ENCODE measurements at regions not wholly inside any gene's neighbourhood (a gene's known extent, or its start where the extent isn't known, plus 50 kb on each side); places are given as distances from the start of the nearest gene placed in this dataset.

- DNase-seq (ENCODE audit: low spot score in 2 of 2), result no peak
- no peak for ATAC-seq
- Mint-ChIP-seq H3K27ac (no peak overlapping the region), H3K36me3 (no peaks in the 10 kb centered on the region), H3K9me3 (peaks cover 0 to 7% of the 10 kb centered on the region in 2 donors)
Observed at GRCh38 chr7:42345478-42346299, 108.7 kb upstream of the GLI3 start.

GRCh38 chr7:42344198-42344755 lies 107.3 kb upstream of the GLI3 start:
- no peaks in the 10 kb centered on the region for H3K36me3 Mint-ChIP-seq
- H3K27ac Mint-ChIP-seq, result no peak overlapping the region

DNA sequence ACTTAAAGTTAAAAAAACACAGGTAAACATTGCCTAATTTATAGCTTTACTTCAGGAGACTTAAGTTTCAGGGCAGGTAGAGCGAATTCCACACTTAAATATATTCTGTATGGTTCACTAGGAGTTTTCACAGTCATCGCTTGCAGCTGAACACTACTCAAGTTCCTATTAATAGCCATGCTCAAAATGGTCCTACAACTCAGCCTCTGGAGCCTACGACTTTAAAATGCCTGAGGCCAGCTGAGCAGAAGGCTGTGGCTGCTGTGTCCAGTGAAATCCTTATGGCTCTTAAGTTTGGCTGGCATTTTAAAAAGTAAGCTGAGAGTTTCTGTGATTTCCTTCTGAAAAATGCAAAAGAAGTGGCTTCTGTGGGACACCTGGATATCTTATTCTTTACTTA lies 105.4 kb upstream of the GLI3 start:
- Mint-ChIP-seq H3K36me3 (no peaks in the 10 kb centered on the region), H3K27ac (no peak overlapping the region), H3K9me3 (no peaks in the 10 kb centered on the region)
- no peak for DNase-seq (ENCODE audit: low spot score in 2 of 2)
- no peak for ATAC-seq

More at GRCh38 chr7:42344198-42344755, 107.3 kb upstream of the GLI3 start:
- no peak for ATAC-seq
- no peak for DNase-seq (ENCODE audit: low spot score in 2 of 2)
- peaks cover 0 to 2% of the 10 kb centered on the region in 2 donors for H3K9me3 Mint-ChIP-seq

GRCh38 chr7:42340436-42340835 lies 103.4 kb upstream of the GLI3 start:
- no peak overlapping the region for H3K27ac Mint-ChIP-seq
- no peak for ATAC-seq
- DNase-seq (ENCODE audit: low spot score in 2 of 2), result no peak

GRCh38 chr7:42338916-42339540 lies 102.0 kb upstream of the GLI3 start:
- no peaks in the 10 kb centered on the region for H3K36me3 Mint-ChIP-seq
- DNase-seq (ENCODE audit: low spot score in 2 of 2) (no peak), ATAC-seq (no peak)
- H3K9me3 Mint-ChIP-seq, result no peaks in the 10 kb centered on the region
- H3K27ac Mint-ChIP-seq, result no peak overlapping the region

More at GRCh38 chr7:42340436-42340835, 103.4 kb upstream of the GLI3 start:
- H3K9me3 Mint-ChIP-seq, result no peaks in the 10 kb centered on the region
- no peaks in the 10 kb centered on the region for H3K36me3 Mint-ChIP-seq

GRCh38 chr7:42338231-42338915 lies 101.4 kb upstream of the GLI3 start:
- no peak for ATAC-seq
- Mint-ChIP-seq H3K36me3 (no peaks in the 10 kb centered on the region), H3K27ac (peak overlapping the region in 1 of 2 donors; percentile 31), H3K9me3 (no peaks in the 10 kb centered on the region)
- DNase-seq (ENCODE audit: low spot score in 2 of 2), result no peak

DNA sequence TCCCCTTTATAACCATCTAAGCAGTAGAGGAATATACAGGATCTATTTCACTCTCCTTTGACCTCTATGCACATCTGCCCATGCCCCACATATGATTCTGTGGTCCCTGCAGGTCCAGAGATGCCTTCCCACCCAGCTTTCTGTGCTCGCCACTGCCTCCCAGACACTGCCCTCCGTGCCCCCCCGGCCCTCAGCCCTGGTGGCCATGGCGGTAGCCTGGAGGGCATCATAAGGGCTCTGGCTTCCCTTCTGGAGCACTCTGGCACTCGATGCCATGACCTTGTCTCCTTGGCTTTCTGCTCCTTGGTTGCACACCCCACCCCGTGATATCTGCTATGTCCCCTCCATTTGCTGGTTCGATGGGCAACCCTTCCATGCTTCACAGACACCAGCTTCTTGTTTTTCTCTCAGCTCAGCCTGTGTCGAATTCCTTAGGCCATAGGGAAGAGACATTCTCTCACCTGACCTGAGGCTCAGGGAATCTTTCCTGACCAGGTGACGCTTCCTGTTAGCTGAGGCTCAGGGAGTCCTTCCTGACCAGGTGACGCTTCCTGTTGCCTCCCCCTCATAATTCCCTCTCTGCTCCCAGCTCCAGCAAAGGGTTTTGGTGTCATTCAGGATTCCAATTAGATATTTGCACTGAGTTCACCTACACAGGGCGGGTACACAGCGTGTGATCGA lies 100.4 kb upstream of the GLI3 start:
- peaks cover 5 to 6% of the 10 kb centered on the region in 2 donors for H3K9me3 Mint-ChIP-seq
- H3K27ac Mint-ChIP-seq, result peak overlapping the region in 1 of 2 donors; percentile 83
- H3K36me3 Mint-ChIP-seq, result peaks cover 5 to 6% of the 10 kb centered on the region in 2 donors
- ATAC-seq (no peak), DNase-seq (ENCODE audit: low spot score in 2 of 2) (no peak)

DNA sequence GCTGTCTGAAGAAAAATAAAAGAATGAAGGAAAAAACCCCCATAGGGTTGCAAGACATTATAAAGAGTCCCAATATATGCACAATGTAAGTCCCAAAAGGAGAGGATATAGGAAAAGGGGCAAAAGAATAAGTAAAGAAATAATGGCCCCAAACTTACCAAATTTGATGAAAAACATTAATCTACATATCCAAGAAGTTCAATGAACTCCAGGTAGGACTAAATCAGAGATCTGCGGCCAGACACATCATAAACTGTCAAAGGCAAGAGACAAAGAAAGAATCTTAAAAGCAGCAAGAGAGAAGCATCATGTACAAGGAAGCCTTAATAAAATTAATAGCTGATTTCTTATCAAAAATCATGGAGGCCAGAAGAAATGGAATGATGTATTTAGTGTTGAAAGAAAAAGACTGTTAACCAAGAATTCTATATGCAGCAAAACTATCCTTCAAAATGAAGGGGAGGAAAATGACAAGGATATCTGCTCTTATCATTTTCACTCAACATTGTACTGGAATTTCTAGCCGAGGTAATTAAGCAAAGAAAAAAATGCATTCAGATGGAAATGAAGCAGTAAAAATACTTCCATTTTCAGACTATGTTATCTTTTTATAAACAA lies 95.7 kb upstream of the GLI3 start:
- no peak for ATAC-seq
- no peak for DNase-seq (ENCODE audit: low spot score in 2 of 2)
- H3K36me3 Mint-ChIP-seq, result peaks cover 5 to 11% of the 10 kb centered on the region in 2 donors
- peaks cover 10 to 11% of the 10 kb centered on the region in 2 donors for H3K9me3 Mint-ChIP-seq
- no peak overlapping the region for H3K27ac Mint-ChIP-seq

DNA sequence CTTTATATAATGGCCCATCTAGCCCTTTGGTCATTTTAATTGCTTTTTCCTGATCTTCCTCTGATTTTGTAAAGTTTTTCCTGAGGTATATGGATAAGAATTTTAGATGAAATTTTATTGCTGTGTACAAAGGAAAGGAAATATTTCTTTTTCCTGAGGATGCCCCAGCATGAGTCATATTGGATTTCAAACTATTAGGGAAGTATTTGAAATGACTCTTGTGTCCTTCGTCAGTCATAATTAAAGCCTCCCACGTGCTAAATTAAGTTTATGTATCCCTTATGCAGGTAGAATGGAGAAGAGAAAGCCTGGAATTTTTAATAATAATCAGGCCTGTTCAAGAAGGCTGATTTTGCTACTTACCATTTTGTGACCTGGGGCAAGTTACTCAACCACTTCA lies 82.6 kb upstream of the GLI3 start:
- no peak for DNase-seq (ENCODE audit: low spot score in 2 of 2)
- Mint-ChIP-seq H3K27ac (no peak overlapping the region), H3K36me3 (peaks cover 0 to 3% of the 10 kb centered on the region in 2 donors), H3K9me3 (peaks cover 0 to 3% of the 10 kb centered on the region in 2 donors)
- no peak for ATAC-seq

DNA sequence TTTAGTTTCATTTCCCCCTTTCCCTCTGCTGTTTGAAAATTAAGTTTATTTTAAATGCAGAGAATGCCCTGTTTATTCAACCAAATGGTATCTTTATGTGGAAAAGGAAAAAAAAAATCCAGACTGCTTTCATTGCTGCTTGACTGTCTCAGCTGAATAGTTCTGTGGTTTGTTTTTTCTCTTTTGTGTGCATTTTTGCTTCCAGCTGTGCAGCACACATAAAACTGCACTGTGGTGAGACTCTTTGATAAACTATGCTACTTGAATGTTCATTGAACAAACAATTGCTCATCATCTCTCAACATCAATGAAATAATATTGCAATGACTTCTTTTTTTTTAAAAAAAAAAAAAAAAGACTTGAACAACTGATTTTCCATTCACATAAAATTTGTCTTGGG lies 78.6 kb upstream of the GLI3 start:
- ATAC-seq (no peak), DNase-seq (ENCODE audit: low spot score in 2 of 2) (no peak)
- Mint-ChIP-seq H3K36me3 (peaks cover 0 to 8% of the 10 kb centered on the region in 2 donors), H3K9me3 (peaks cover 13 to 21% of the 10 kb centered on the region in 2 donors), H3K27ac (no peak overlapping the region)

DNA sequence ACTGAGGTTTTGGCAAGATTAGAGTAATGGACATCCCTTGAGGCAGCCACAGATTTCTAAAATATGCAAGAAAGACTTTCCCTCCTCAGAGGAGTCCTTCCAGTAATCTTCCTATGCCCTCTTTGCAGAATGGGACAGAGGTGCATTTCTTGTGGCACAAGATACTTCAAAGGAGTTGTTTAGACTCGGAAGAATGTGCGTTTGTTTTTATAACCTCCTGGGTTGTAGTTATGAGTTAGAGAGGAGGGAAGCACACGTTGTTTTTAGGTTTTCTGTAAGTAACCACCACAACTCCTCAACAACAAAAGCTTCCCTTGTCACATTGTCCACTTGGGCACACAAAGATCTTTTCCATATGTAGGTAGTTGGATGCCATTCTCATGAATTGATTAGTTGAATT lies 78.1 kb upstream of the GLI3 start:
- Mint-ChIP-seq H3K27ac (no peak overlapping the region), H3K9me3 (peaks cover 13 to 21% of the 10 kb centered on the region in 2 donors), H3K36me3 (peaks cover 0 to 8% of the 10 kb centered on the region in 2 donors)
- ATAC-seq, result no peak
- DNase-seq (ENCODE audit: low spot score in 2 of 2), result no peak

DNA sequence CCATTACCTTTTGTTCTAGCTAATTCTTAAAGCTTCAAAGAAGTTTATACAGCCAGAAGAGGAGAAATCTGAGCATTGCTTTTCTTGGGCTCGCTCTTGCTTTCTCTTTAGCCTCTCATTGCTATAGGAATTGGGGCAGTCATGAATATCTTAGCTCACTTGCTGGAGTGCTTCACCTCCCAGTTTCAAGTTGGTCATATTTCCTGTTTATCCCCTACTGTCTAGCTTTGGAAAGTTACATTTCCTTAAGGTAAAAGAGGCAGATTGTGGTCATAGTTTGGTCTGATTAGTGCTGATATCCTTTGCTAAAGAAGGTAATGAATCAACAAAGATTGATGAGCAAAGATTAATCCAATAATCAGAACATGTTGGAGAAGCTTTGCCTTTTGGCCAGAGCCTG lies 77.7 kb upstream of the GLI3 start:
- no peak for DNase-seq (ENCODE audit: low spot score in 2 of 2)
- Mint-ChIP-seq H3K36me3 (peaks cover 0 to 8% of the 10 kb centered on the region in 2 donors), H3K27ac (no peak overlapping the region), H3K9me3 (peaks cover 13 to 21% of the 10 kb centered on the region in 2 donors)
- no peak for ATAC-seq

GRCh38 chr7:42311195-42311594 lies 74.2 kb upstream of the GLI3 start:
- peaks cover 0 to 8% of the 10 kb centered on the region in 2 donors for H3K36me3 Mint-ChIP-seq
- no peak overlapping the region for H3K27ac Mint-ChIP-seq
- DNase-seq (ENCODE audit: low spot score in 2 of 2) (no peak), ATAC-seq (no peak)
- H3K9me3 Mint-ChIP-seq, result peaks cover 24 to 26% of the 10 kb centered on the region in 2 donors

DNA sequence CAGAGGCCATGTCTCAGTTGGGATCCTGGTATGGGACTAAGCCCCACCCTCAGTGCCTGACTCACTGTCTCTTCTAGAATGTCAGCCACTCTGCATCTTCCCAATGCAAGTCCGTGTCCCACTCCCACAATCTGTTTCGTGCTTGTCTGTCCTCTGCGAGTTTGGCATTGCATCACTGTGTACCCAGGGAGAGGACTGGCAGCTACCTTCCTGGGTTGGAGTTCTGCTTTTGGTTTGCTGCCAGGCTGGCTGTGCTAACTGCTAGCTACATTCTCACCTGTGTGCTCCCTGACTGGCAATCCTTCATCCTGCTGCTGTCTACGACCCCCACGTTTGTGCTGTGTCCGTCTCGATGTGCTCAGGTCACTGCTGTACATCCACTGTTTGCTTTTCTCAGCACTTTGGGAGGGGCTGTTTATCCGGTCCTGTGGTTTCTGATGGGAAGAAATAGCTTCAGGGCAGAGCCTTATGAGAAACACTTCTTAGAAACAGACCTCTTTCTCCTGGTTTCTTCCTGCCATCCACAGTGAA lies 56.0 kb upstream of the GLI3 start:
- Mint-ChIP-seq H3K9me3 (peaks cover 0 to 6% of the 10 kb centered on the region in 2 donors), H3K36me3 (no peaks in the 10 kb centered on the region), H3K27ac (no peak overlapping the region)
- ATAC-seq, result no peak
- DNase-seq (ENCODE audit: low spot score in 2 of 2), result no peak

DNA sequence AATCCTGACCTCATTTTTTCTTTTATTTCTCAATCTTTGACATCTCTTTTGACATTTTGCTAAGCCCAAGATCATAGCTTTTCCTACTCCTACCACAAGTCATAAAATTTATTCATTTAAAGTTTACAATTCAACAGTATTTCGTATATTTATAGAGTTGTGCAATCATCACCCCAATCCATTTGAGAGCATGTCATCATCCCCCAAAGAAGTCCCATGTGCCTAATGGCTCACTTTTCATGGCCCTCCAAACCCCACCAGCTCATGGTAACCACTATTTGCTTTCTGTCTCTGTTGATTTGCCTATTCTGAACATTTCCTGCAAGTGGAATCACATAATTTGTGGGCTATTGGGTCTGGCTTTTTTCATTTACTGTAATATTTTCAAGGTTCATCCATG lies 52.5 kb upstream of the GLI3 start:
- no peak for ATAC-seq

More for the DNA sequence above, 52.5 kb upstream of the GLI3 start:
- H3K27ac Mint-ChIP-seq, result no peak overlapping the region
- H3K36me3 Mint-ChIP-seq, result no peaks in the 10 kb centered on the region
- no peak for DNase-seq (ENCODE audit: low spot score in 2 of 2)
- H3K9me3 Mint-ChIP-seq, result peaks cover 0 to 6% of the 10 kb centered on the region in 2 donors
